ENCODE measurements at regions not wholly inside any gene's neighbourhood (a gene's known extent, or its start where the extent isn't known, plus 50 kb on each side); places are given as distances from the start of the nearest gene placed in this dataset.

DNA sequence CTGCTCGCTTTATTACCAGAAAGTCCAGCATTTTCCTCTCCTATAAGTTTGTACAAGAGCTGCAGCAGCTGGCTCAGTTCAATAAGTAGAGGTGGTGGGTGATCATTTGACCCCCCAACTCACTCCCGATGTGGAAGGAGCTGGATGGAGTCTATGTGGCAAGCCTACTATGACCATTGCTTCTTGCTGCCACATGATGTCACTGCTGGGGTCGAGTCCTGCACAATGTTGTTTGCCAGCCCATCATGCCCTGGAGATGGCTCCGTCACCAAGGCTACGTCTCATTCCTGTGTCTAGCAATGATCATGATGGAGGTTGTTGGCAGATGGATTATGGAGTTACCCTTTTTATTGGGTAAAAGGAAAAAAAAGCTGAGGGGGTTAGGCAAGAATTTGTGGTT lies 266.3 kb downstream of the PSAT1 start:
- no peaks in the 10 kb centered on the region for H3K9me3 ChIP-seq
- WGBS, 2 donors, result 84 to 86% methylated on average over 5 of the region's 5 CpGs
- no peak overlapping the region for H3K4me3 ChIP-seq
- DNase-seq (ENCODE audit: low spot score in 2 of 2), result no peak
- H3K27me3 ChIP-seq, result no peaks in the 10 kb centered on the region
- no peak overlapping the region for H3K27ac ChIP-seq
- TF ChIP-seq POLR2A (IDR thresholded peaks at IDR 0.05) (no peak), EP300 (IDR thresholded peaks at IDR 0.05) (no peak), CTCF (IDR thresholded peaks at IDR 0.05) (no peak)
- no peaks in the 10 kb centered on the region for H3K4me1 ChIP-seq
- no peaks in the 10 kb centered on the region for H3K36me3 ChIP-seq

DNA sequence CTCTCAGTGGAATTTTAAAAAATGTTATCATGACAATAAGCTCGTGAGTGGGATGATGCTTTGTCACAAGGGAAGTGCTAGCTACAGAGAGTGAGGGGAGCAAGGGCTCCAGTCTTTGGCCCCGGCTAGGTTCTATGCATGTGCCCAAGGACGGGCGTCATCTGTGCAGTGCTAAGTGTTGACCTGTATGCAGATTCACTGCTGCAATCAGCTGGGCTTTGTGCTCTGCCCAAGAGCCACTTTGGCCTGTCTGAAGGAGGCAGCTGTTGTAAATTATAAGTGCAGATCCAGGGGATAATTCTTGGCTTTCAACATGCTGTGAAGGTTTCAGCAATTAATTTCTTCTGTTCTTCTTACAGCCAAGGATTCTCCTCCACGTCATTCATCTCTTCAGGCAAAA lies 268.6 kb downstream of the PSAT1 start:
- Histone ChIP-seq H3K27me3 (no peaks in the 10 kb centered on the region), H3K4me1 (no peaks in the 10 kb centered on the region), H3K27ac (no peak overlapping the region), H3K9me3 (no peaks in the 10 kb centered on the region), H3K4me3 (no peak overlapping the region), H3K36me3 (no peaks in the 10 kb centered on the region)
- 66% methylated on average over 5 of the region's 5 CpGs for WGBS, 2 donors
- DNase-seq (ENCODE audit: low spot score in 2 of 2), result no peak
- TF ChIP-seq CTCF (IDR thresholded peaks at IDR 0.05), result no peak
- no peak for TF ChIP-seq EP300 (IDR thresholded peaks at IDR 0.05)
- TF ChIP-seq POLR2A (IDR thresholded peaks at IDR 0.05), result no peak

DNA sequence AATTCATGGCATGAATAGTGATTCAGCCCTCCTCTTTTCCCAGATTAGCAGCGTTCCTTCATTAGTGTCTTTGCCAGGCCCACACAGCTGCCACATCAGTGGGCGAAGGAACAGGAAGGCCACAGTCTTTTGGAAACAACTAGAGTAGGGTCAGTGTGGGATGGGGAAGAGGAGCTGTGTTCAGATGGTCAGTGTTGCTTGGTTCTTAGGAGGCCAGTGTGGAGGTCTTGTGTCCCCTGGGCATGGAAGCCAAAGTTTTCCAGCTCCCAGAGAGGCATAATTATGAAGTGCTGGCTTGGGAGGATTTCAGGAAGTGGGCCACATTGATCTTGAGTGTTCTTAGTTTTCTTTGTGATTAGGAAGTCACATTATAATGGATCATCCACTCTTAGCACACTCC lies 269.6 kb downstream of the PSAT1 start:
- H3K4me3 ChIP-seq, result no peak overlapping the region
- WGBS, 2 donors, result 86 to 89% methylated on average over 2 of the region's 2 CpGs
- TF ChIP-seq EP300 (IDR thresholded peaks at IDR 0.05), result no peak
- TF ChIP-seq POLR2A (IDR thresholded peaks at IDR 0.05), result no peak
- no peak for TF ChIP-seq CTCF (IDR thresholded peaks at IDR 0.05)
- H3K9me3 ChIP-seq, result no peaks in the 10 kb centered on the region
- no peaks in the 10 kb centered on the region for H3K36me3 ChIP-seq
- H3K27ac ChIP-seq, result no peak overlapping the region
- DNase-seq (ENCODE audit: low spot score in 2 of 2), result no peak
- H3K4me1 ChIP-seq, result no peaks in the 10 kb centered on the region
- H3K27me3 ChIP-seq, result no peaks in the 10 kb centered on the region

- H3K4me3 ChIP-seq, result no peak overlapping the region
- 90 to 92% methylated on average over 5 of the region's 5 CpGs for WGBS, 2 donors
- H3K9me3 ChIP-seq, result no peaks in the 10 kb centered on the region
- DNase-seq (ENCODE audit: low spot score in 2 of 2), result no peak
- H3K27ac ChIP-seq, result no peak overlapping the region
- TF ChIP-seq CTCF (IDR thresholded peaks at IDR 0.05) (no peak), POLR2A (IDR thresholded peaks at IDR 0.05) (no peak)
- no peaks in the 10 kb centered on the region for H3K4me1 ChIP-seq
- no peaks in the 10 kb centered on the region for H3K27me3 ChIP-seq
- H3K36me3 ChIP-seq, result no peaks in the 10 kb centered on the region
Observed at GRCh38 chr9:78566948-78567675, 270.2 kb downstream of the PSAT1 start.

DNA sequence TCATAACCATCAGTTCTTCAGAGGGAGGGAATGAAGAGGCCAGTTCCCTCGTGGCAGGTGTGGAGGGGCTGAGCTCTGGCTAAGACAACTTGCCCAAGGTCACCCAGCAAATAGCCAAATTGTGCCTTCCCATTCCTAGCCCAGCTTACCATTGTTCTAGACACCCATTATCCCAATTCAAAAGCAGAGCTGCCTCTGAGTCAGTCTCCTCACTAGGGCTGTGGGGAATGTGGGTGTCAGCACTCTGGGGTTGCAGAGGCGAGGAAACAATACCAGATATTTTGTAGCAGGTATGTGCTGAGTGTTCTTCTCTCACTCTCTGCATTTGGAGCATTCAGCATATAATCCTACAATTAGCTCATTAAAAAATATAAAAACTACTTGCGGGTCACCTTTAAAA lies 270.8 kb downstream of the PSAT1 start:
- Histone ChIP-seq H3K36me3 (no peaks in the 10 kb centered on the region), H3K4me1 (no peaks in the 10 kb centered on the region), H3K27ac (no peak overlapping the region), H3K9me3 (no peaks in the 10 kb centered on the region), H3K27me3 (peaks cover 0 to under 1% of the 10 kb centered on the region in 2 donors), H3K4me3 (no peak overlapping the region)
- 74 to 82% methylated on average over 3 of the region's 3 CpGs for WGBS, 2 donors
- TF ChIP-seq POLR2A (IDR thresholded peaks at IDR 0.05) (no peak), CTCF (IDR thresholded peaks at IDR 0.05) (no peak), EP300 (IDR thresholded peaks at IDR 0.05) (no peak)
- DNase-seq (ENCODE audit: low spot score in 2 of 2), result no peak
